GM12878 (cell line): ENCODE measurements at regions not wholly inside any gene's neighbourhood (a gene's known extent, or its start where the extent isn't known, plus 50 kb on each side); places are given as distances from the start of the nearest gene placed in this dataset.

Experiments used
- CREB1 ChIP-seq: IDR thresholded peaks from 2 replicates; pipeline ENCODE4 v1.6.1; 2012; ENCODE audit warnings: low read depth, mild to moderate bottlenecking, inconsistent platforms
- NFIC ChIP-seq: IDR thresholded peaks from 2 replicates; pipeline ENCODE4 v1.6.1; 2012; ENCODE audit warnings: low read depth, mild to moderate bottlenecking, inconsistent platforms, low read length, moderate library complexity
- POLR2A ChIP-seq: IDR thresholded peaks from 2 replicates; pipeline ENCODE4 v1.6.1; 2011; ENCODE audit warnings: low read depth, mild to moderate bottlenecking, low read length

DNA sequence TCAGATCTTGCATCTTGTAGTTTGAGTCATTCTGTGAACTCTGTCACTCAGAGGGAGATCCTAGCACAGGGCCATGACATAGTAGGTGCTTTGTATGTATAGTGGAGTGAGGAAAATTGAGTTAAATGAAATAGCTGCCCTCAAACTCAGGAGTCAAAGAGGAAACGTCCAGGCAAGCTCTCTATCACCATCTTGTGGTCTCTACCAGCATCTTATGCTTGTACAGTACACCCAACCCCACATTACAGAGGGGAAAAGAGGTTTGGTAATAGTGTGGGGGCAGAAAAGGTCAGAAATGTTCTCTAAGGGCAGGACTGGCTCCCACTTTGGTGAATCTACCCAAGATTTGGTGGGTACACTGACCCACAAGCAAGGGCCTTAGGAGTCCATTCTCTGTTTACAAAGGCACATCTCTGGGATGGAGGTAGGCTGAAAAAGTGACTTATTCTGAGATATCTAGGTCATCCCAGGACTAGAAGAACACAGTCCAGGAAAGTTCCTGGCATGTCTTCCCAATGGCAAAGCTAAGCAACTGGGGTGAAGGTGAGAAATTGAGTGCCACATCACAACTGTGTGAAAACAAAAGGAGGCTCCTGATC, 131.8 kb downstream of the OR13H1 start:
- no peak for TF ChIP-seq CREB1
- TF ChIP-seq NFIC: no peak
- no peak for TF ChIP-seq POLR2A
